SK-N-SH (cell line): ENCODE measurements at regions not wholly inside any gene's neighbourhood (a gene's known extent, or its start where the extent isn't known, plus 50 kb on each side); places are given as distances from the start of the nearest gene placed in this dataset.

Experiments
- CTCF ChIA-PET: fragments of 300-600, 350-600 bp; formaldehyde crosslinking; extraction: SDS; loops from one replicate; lab custom pipeline; 2021; lab: Yijun Ruan, JAX
- POLR2A ChIA-PET: fragments of 350-600 bp; sonication (Branson Sonifier 250); formaldehyde crosslinking; extraction: SDS; loops from one replicate; lab custom pipeline; 2020; ENCODE audit warnings: antibody characterized with exemption, inconsistent platforms; lab: Yijun Ruan, JAX
- DNase-seq: peaks from one replicate; pipeline ENCODE4 v3.0.0; 2012
- H2AFZ ChIP-seq: fragments of 200-600 bp; sonication (generic); 2 replicates; pipeline ENCODE4 v1.8.1; 2016; ENCODE audit warnings: antibody characterized with exemption, mild to moderate bottlenecking, low read depth
- H3F3A ChIP-seq: fragments of 200-600 bp; sonication (generic); replicated peaks from 2 replicates; pipeline ENCODE3; 2016; ENCODE audit warnings: antibody characterized with exemption, mild to moderate bottlenecking; ENCODE audit not compliant: insufficient read depth
- H3K27ac ChIP-seq, 2 experiments: fragments of 200-500 bp in 1 of 2; fragments of 200-600 bp in 1 of 2; sonication (Bioruptor generic) in 1 of 2; sonication (generic), shearing (Covaris generic) in 1 of 2; 2 replicates each; pipeline versions ENCODE4 v1.5.1 to v1.6.1; 2014 to 2016; ENCODE audit warnings: low read depth in 2 of 2, inconsistent platforms in 1 of 2, low read length in 1 of 2, mild to moderate bottlenecking in 1 of 2, mixed read lengths in 1 of 2
- H3K27me3 ChIP-seq: fragments of 200-600 bp; sonication (generic), shearing (Covaris generic); 2 replicates; pipeline ENCODE4 v1.6.1; 2016; ENCODE audit warnings: mixed run types; ENCODE audit not compliant: insufficient read depth
- H3K36me3 ChIP-seq, 2 experiments: fragments of 200-500 bp in 1 of 2; fragments of 200-600 bp in 1 of 2; sonication (Bioruptor generic) in 1 of 2; sonication (generic) in 1 of 2; replicated peaks in 1 of 2; 2 replicates each; pipeline versions ENCODE3 to v1.5.1; 2014 to 2016; ENCODE audit warnings: low read length in 1 of 2, mild to moderate bottlenecking in 1 of 2; ENCODE audit not compliant: insufficient read depth in 2 of 2, control insufficient read depth in 1 of 2
- H3K4me1 ChIP-seq, 2 experiments: fragments of 200-500 bp in 1 of 2; fragments of 200-600 bp in 1 of 2; sonication (Bioruptor generic) in 1 of 2; sonication (generic), shearing (Covaris generic) in 1 of 2; 2 replicates each; pipeline versions ENCODE4 v1.5.1 to v1.6.1; 2014 to 2016; ENCODE audit warnings: low read depth in 1 of 2, low read length in 1 of 2, mixed run types in 1 of 2; ENCODE audit not compliant: insufficient read depth in 2 of 2, control insufficient read depth in 1 of 2
- H3K4me2 ChIP-seq: fragments of 200-600 bp; sonication (generic), shearing (Covaris generic); 2 replicates; pipeline ENCODE4 v1.6.1; 2017; ENCODE audit warnings: mixed run types
- H3K4me3 ChIP-seq, 2 experiments: fragments of 200-500 bp in 1 of 2; fragments of 200-600 bp in 1 of 2; sonication (Bioruptor generic) in 1 of 2; sonication (generic), shearing (Covaris generic) in 1 of 2; 2 replicates each; pipeline versions ENCODE4 v1.5.1 to v1.8.1; 2014 to 2016; ENCODE audit warnings: low read depth in 2 of 2, inconsistent platforms in 1 of 2, low read length in 1 of 2, mild to moderate bottlenecking in 1 of 2, mixed read lengths in 1 of 2, moderate library complexity in 1 of 2
- H3K79me2 ChIP-seq: fragments of 200-600 bp; sonication (generic); 2 replicates; pipeline ENCODE4 v1.8.1; 2017; ENCODE audit warnings: mild to moderate bottlenecking; ENCODE audit not compliant: insufficient read depth
- H3K9ac ChIP-seq: fragments of 200-600 bp; sonication (generic); 2 replicates; pipeline ENCODE4 v1.6.1; 2017; ENCODE audit warnings: mixed run types
- H3K9me2 ChIP-seq: fragments of 200-600 bp; sonication (generic); 2 replicates; pipeline ENCODE4 v1.6.1; 2017; ENCODE audit warnings: mixed run types
- H3K9me3 ChIP-seq: fragments of 200-600 bp; sonication (generic); 2 replicates; pipeline ENCODE4 v1.6.1; 2017; ENCODE audit warnings: mixed run types, mild to moderate bottlenecking, moderate library complexity
- H4K20me1 ChIP-seq: fragments of 200-600 bp; sonication (generic); 2 replicates; pipeline ENCODE4 v1.6.1; 2017; ENCODE audit warnings: mild to moderate bottlenecking, mixed run types; ENCODE audit not compliant: insufficient read depth
- ELF1 ChIP-seq: IDR thresholded peaks from 2 replicates; pipeline ENCODE4 v1.4.0; 2012
- EP300 ChIP-seq, 2 experiments: IDR thresholded peaks; 2 replicates each; pipeline versions ENCODE4 v1.4.0 to v1.6.1; 2012; ENCODE audit warnings: borderline replicate concordance in 1 of 2, low read depth in 1 of 2, low read length in 1 of 2
- POLR2AphosphoS5 ChIP-seq: IDR thresholded peaks from 2 replicates; pipeline ENCODE4 v1.6.1; 2012; ENCODE audit warnings: low read depth, low read length
- RFX5 ChIP-seq: IDR thresholded peaks from 2 replicates; pipeline ENCODE4 v1.6.1; 2012; ENCODE audit warnings: mild to moderate bottlenecking, improper control_type of control experiment, low read length
- SMC3 ChIP-seq: IDR thresholded peaks from 2 replicates; pipeline ENCODE4 v1.6.1; 2012; ENCODE audit warnings: low read depth, low read length, improper control_type of control experiment
- TCF12 ChIP-seq: IDR thresholded peaks from 2 replicates; pipeline ENCODE4 v1.4.0; 2012
- WGBS: methylation state at CpG from one replicate; pipeline ENCODE4 v1.1.6; 2017; ENCODE audit warnings: low lambda C conversion rate; 5-methylcytosine and 5-hydroxymethylcytosine counted together
- TF ChIP-seq, protein P1 (sequence below): IDR thresholded peaks from 2 replicates; pipeline ENCODE4; 2012
- TF ChIP-seq, protein P2 (sequence below): IDR thresholded peaks from 2 replicates; pipeline ENCODE4 v1.6.1; 2012; ENCODE audit warnings: mild to moderate bottlenecking, low read depth, low read length, moderate library complexity
- TF ChIP-seq, protein P3 (sequence below): IDR thresholded peaks from 2 replicates; pipeline ENCODE4 v1.4.0; 2012; ENCODE audit warnings: low read depth, borderline replicate concordance
- TF ChIP-seq, protein P4 (sequence below): fragments of 150-350 bp; IDR thresholded peaks from 2 replicates; pipeline ENCODE4 v1.6.1; 2016; ENCODE audit warnings: mild to moderate bottlenecking, low read depth, low read length
- TF ChIP-seq, protein P5 (sequence below): fragments of 150-350 bp; IDR thresholded peaks from 2 replicates; pipeline ENCODE4 v1.6.1; 2017; ENCODE audit warnings: antibody characterized with exemption, low read length, low read depth, borderline replicate concordance
- TF ChIP-seq, protein P6 (sequence below): IDR thresholded peaks from 2 replicates; pipeline ENCODE4 v1.4.0; 2012; ENCODE audit warnings: low read depth, borderline replicate concordance

DNA sequence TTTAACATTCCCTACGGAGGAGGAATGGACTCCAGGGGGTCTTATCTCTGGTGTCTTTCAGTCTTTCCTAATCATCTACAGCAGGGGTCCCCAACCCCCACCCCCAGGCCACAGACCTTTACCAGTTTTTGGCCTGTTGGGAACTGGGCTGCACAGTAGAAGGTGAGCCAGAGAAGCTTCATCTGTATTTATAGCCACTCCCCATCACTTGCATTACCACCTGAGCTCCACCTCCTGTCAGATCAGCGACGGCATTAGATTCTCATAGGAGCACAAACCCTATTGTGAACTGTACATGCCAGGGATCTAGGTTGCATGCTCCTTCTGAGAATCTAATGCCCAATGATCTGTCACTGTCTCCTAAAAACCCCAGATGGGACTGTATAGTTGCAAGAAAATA lies 120.0 kb upstream of the TMTC4 start:
- DNase-seq = no peak
- no peaks in the 10 kb centered on the region for H3K79me2 ChIP-seq
- no peak overlapping the region for H3K4me2 ChIP-seq
- H3K27me3 ChIP-seq = no peaks in the 10 kb centered on the region
- no peak overlapping the region for H2AFZ ChIP-seq
- H3K4me1 ChIP-seq = no peaks in the 10 kb centered on the region; a peak in 2 of 4 replicates
- CTCF ChIA-PET = no interaction called here
- TF ChIP-seq, protein P1, sequence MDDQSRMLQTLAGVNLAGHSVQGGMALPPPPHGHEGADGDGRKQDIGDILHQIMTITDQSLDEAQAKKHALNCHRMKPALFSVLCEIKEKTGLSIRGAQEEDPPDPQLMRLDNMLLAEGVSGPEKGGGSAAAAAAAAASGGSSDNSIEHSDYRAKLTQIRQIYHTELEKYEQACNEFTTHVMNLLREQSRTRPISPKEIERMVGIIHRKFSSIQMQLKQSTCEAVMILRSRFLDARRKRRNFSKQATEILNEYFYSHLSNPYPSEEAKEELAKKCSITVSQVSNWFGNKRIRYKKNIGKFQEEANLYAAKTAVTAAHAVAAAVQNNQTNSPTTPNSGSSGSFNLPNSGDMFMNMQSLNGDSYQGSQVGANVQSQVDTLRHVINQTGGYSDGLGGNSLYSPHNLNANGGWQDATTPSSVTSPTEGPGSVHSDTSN = no peak
- TF ChIP-seq, protein P2, sequence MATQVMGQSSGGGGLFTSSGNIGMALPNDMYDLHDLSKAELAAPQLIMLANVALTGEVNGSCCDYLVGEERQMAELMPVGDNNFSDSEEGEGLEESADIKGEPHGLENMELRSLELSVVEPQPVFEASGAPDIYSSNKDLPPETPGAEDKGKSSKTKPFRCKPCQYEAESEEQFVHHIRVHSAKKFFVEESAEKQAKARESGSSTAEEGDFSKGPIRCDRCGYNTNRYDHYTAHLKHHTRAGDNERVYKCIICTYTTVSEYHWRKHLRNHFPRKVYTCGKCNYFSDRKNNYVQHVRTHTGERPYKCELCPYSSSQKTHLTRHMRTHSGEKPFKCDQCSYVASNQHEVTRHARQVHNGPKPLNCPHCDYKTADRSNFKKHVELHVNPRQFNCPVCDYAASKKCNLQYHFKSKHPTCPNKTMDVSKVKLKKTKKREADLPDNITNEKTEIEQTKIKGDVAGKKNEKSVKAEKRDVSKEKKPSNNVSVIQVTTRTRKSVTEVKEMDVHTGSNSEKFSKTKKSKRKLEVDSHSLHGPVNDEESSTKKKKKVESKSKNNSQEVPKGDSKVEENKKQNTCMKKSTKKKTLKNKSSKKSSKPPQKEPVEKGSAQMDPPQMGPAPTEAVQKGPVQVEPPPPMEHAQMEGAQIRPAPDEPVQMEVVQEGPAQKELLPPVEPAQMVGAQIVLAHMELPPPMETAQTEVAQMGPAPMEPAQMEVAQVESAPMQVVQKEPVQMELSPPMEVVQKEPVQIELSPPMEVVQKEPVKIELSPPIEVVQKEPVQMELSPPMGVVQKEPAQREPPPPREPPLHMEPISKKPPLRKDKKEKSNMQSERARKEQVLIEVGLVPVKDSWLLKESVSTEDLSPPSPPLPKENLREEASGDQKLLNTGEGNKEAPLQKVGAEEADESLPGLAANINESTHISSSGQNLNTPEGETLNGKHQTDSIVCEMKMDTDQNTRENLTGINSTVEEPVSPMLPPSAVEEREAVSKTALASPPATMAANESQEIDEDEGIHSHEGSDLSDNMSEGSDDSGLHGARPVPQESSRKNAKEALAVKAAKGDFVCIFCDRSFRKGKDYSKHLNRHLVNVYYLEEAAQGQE = no peak
- TF ChIP-seq, protein P3, sequence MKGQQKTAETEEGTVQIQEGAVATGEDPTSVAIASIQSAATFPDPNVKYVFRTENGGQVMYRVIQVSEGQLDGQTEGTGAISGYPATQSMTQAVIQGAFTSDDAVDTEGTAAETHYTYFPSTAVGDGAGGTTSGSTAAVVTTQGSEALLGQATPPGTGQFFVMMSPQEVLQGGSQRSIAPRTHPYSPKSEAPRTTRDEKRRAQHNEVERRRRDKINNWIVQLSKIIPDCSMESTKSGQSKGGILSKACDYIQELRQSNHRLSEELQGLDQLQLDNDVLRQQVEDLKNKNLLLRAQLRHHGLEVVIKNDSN = no peak
- no peak for TF ChIP-seq POLR2AphosphoS5
- TF ChIP-seq RFX5 = no peak
- TF ChIP-seq, protein P4, sequence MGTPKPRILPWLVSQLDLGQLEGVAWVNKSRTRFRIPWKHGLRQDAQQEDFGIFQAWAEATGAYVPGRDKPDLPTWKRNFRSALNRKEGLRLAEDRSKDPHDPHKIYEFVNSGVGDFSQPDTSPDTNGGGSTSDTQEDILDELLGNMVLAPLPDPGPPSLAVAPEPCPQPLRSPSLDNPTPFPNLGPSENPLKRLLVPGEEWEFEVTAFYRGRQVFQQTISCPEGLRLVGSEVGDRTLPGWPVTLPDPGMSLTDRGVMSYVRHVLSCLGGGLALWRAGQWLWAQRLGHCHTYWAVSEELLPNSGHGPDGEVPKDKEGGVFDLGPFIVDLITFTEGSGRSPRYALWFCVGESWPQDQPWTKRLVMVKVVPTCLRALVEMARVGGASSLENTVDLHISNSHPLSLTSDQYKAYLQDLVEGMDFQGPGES = no peak
- TF ChIP-seq, protein P5, sequence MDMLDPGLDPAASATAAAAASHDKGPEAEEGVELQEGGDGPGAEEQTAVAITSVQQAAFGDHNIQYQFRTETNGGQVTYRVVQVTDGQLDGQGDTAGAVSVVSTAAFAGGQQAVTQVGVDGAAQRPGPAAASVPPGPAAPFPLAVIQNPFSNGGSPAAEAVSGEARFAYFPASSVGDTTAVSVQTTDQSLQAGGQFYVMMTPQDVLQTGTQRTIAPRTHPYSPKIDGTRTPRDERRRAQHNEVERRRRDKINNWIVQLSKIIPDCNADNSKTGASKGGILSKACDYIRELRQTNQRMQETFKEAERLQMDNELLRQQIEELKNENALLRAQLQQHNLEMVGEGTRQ = no peak
- no peak for TF ChIP-seq TCF12
- TF ChIP-seq, protein P6, sequence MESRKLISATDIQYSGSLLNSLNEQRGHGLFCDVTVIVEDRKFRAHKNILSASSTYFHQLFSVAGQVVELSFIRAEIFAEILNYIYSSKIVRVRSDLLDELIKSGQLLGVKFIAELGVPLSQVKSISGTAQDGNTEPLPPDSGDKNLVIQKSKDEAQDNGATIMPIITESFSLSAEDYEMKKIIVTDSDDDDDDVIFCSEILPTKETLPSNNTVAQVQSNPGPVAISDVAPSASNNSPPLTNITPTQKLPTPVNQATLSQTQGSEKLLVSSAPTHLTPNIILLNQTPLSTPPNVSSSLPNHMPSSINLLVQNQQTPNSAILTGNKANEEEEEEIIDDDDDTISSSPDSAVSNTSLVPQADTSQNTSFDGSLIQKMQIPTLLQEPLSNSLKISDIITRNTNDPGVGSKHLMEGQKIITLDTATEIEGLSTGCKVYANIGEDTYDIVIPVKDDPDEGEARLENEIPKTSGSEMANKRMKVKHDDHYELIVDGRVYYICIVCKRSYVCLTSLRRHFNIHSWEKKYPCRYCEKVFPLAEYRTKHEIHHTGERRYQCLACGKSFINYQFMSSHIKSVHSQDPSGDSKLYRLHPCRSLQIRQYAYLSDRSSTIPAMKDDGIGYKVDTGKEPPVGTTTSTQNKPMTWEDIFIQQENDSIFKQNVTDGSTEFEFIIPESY = no peak
- TF ChIP-seq EP300 (IDR thresholded peaks at IDR 0.05; ENCODE audit: borderline replicate concordance in 1 of 2, low read depth in 1 of 2, low read length in 1 of 2) = no peak
- TF ChIP-seq ELF1 = no peak
- TF ChIP-seq SMC3 = no peak
- H3K27ac ChIP-seq = no peak overlapping the region
- H3K9ac ChIP-seq = no peak overlapping the region
- no peaks in the 10 kb centered on the region for H3F3A ChIP-seq
- no peaks in the 10 kb centered on the region for H4K20me1 ChIP-seq
- H3K9me2 ChIP-seq = no peaks in the 10 kb centered on the region
- H3K4me3 ChIP-seq = no peak overlapping the region
- no peaks in the 10 kb centered on the region for H3K9me3 ChIP-seq
- 39% methylated on average over 3 of the region's 3 CpGs for WGBS
- POLR2A ChIA-PET = no interaction called here
- no peaks in the 10 kb centered on the region for H3K36me3 ChIP-seq
